Astrocyte (in vitro differentiated cells and primary cell): ENCODE measurements at regions not wholly inside any gene's neighbourhood (a gene's known extent, or its start where the extent isn't known, plus 50 kb on each side); places are given as distances from the start of the nearest gene placed in this dataset.

Experiments used
- EZH2 ChIP-seq: IDR thresholded peaks from 2 replicates; pipeline ENCODE4 v1.6.1; 2012; ENCODE audit warnings: mild to moderate bottlenecking, low read length, inconsistent platforms; ENCODE audit not compliant: insufficient read depth
- TF ChIP-seq, protein P1 (sequence below): IDR thresholded peaks from 2 replicates; pipeline ENCODE4 v1.5.1; 2011; ENCODE audit warnings: low read depth, mild to moderate bottlenecking, inconsistent platforms, low read length, moderate library complexity; ENCODE audit not compliant: insufficient read depth

- TF ChIP-seq EZH2 = no peak
- TF ChIP-seq, protein P1, sequence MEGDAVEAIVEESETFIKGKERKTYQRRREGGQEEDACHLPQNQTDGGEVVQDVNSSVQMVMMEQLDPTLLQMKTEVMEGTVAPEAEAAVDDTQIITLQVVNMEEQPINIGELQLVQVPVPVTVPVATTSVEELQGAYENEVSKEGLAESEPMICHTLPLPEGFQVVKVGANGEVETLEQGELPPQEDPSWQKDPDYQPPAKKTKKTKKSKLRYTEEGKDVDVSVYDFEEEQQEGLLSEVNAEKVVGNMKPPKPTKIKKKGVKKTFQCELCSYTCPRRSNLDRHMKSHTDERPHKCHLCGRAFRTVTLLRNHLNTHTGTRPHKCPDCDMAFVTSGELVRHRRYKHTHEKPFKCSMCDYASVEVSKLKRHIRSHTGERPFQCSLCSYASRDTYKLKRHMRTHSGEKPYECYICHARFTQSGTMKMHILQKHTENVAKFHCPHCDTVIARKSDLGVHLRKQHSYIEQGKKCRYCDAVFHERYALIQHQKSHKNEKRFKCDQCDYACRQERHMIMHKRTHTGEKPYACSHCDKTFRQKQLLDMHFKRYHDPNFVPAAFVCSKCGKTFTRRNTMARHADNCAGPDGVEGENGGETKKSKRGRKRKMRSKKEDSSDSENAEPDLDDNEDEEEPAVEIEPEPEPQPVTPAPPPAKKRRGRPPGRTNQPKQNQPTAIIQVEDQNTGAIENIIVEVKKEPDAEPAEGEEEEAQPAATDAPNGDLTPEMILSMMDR = no peak
Observed at GRCh38 chr20:47851774-47852173, 66.5 kb upstream of the SULF2 start.
